Body of pancreas (tissue), 4 donors: ENCODE measurements at regions not wholly inside any gene's neighbourhood (a gene's known extent, or its start where the extent isn't known, plus 50 kb on each side); places are given as distances from the start of the nearest gene placed in this dataset.

Experiments
- POLR2A ChIP-seq, 3 donors: fragments of 450-650 bp; IDR thresholded peaks; one replicate each; pipeline ENCODE4 v1.6.1; 2016; ENCODE audit warnings: antibody characterized with exemption in 3 of 3, mild to moderate bottlenecking in 2 of 3
- TF ChIP-seq, protein P1 (sequence below), 7 experiments: fragments of 450-650 bp in 4 of 7; fragments of 200-600 bp in 3 of 7; sonication (generic) in 3 of 7; IDR thresholded peaks; one replicate each; pipeline ENCODE4 v1.5.1; 2016 to 2019; ENCODE audit warnings: antibody characterized with exemption in 7 of 7

GRCh38 chr6:67496191-67496590, 1138.9 kb upstream of the ADGRB3 start:
- TF ChIP-seq, protein P1, sequence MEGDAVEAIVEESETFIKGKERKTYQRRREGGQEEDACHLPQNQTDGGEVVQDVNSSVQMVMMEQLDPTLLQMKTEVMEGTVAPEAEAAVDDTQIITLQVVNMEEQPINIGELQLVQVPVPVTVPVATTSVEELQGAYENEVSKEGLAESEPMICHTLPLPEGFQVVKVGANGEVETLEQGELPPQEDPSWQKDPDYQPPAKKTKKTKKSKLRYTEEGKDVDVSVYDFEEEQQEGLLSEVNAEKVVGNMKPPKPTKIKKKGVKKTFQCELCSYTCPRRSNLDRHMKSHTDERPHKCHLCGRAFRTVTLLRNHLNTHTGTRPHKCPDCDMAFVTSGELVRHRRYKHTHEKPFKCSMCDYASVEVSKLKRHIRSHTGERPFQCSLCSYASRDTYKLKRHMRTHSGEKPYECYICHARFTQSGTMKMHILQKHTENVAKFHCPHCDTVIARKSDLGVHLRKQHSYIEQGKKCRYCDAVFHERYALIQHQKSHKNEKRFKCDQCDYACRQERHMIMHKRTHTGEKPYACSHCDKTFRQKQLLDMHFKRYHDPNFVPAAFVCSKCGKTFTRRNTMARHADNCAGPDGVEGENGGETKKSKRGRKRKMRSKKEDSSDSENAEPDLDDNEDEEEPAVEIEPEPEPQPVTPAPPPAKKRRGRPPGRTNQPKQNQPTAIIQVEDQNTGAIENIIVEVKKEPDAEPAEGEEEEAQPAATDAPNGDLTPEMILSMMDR (IDR thresholded peaks at IDR 0.05): no peak
- no peak for TF ChIP-seq POLR2A (IDR thresholded peaks at IDR 0.05)
